ENCODE measurements at regions not wholly inside any gene's neighbourhood (a gene's known extent, or its start where the extent isn't known, plus 50 kb on each side); places are given as distances from the start of the nearest gene placed in this dataset.

DNA sequence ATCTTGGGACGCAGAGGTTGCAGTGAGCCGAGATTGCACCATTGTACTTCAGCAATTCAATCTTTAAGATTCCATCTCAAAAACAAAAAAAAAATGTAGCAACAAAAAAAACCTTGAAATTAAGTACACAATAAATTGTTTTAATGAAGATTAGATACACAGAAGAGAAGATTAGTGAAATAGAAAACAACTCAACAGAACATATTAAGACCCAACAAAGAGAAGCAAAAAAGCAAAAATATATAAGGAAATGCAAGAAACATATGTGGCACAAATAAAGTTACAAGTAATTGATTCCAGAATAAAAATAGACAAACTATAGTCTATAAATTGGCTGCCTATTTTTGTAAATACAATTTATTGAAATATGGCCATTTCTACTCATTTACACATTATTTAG is 445.2 kb downstream of the EPM2A start:
- TF ChIP-seq, protein P1, sequence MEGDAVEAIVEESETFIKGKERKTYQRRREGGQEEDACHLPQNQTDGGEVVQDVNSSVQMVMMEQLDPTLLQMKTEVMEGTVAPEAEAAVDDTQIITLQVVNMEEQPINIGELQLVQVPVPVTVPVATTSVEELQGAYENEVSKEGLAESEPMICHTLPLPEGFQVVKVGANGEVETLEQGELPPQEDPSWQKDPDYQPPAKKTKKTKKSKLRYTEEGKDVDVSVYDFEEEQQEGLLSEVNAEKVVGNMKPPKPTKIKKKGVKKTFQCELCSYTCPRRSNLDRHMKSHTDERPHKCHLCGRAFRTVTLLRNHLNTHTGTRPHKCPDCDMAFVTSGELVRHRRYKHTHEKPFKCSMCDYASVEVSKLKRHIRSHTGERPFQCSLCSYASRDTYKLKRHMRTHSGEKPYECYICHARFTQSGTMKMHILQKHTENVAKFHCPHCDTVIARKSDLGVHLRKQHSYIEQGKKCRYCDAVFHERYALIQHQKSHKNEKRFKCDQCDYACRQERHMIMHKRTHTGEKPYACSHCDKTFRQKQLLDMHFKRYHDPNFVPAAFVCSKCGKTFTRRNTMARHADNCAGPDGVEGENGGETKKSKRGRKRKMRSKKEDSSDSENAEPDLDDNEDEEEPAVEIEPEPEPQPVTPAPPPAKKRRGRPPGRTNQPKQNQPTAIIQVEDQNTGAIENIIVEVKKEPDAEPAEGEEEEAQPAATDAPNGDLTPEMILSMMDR (IDR thresholded peaks at IDR 0.05) = no peak
- TF ChIP-seq POLR2AphosphoS5 (IDR thresholded peaks at IDR 0.05) = no peak
- no peak for TF ChIP-seq EP300 (IDR thresholded peaks at IDR 0.05)
- TF ChIP-seq POLR2A (IDR thresholded peaks at IDR 0.05) = no peak
